Epidermal melanocyte (primary cell): ENCODE measurements at regions not wholly inside any gene's neighbourhood (a gene's known extent, or its start where the extent isn't known, plus 50 kb on each side); places are given as distances from the start of the nearest gene placed in this dataset.
A peak's percentile ranks its signal among the peaks of the same experiment; 100 is the strongest.

Experiments
- DNase-seq: peaks from one replicate; pipeline ENCODE4 v3.0.0; 2011; ENCODE audit warnings: low spot score; ENCODE audit not compliant: insufficient read length

DNA sequence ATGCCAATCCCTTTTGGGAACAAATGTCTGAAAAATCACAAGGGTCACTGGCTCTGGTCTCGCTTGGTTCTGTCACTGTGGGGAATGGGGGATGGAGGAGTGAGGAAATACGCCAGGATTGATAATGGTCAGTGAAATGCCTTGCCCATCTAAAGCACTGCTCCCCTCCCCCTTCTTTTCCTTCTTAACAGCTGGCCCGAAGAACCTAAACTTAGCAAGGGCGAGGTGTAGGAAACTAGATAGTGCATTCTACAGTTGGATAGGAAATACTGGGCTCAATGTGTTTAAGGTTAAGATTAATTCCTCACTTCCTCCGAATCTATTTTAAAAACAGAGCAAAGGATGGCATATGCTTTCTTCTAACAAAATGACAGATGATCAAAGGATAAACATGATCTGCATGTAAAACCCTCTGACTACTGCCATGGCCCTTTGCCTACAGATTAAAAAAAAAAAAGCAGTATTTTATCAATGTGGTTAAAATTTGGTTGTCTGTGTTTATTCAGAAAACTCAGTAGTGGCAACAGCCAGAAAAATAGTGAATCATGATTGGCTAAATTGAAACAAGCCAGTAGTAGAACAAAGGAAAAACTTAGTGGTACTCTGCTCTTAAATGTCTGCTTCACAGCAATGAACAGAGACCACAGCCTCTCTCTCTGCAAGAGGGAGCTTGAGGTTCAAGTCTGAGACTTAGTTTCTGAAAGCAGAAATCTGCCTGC lies 86.1 kb upstream of the VAV3 start:
- DNase-seq, result no peak

DNA sequence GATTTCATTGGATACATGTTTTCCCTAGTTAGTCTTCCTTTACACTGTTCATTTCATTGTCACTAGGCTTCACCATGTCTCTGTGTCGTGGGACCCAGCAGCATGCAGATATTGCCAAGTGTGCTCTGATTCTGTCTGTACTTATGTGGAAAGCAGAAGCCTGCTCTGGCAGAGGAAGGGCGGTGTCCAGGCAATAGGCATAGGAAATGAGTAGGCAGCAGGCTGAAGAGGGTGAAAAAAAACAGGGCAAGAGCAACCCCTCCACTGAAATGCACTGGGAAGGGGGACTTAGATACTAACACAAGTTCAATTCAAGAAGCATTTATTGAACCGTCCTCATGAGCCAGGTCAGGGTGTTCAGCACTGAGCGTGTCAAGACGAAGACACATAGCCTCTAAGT lies 85.2 kb upstream of the VAV3 start:
- DNase-seq, result no peak

DNA sequence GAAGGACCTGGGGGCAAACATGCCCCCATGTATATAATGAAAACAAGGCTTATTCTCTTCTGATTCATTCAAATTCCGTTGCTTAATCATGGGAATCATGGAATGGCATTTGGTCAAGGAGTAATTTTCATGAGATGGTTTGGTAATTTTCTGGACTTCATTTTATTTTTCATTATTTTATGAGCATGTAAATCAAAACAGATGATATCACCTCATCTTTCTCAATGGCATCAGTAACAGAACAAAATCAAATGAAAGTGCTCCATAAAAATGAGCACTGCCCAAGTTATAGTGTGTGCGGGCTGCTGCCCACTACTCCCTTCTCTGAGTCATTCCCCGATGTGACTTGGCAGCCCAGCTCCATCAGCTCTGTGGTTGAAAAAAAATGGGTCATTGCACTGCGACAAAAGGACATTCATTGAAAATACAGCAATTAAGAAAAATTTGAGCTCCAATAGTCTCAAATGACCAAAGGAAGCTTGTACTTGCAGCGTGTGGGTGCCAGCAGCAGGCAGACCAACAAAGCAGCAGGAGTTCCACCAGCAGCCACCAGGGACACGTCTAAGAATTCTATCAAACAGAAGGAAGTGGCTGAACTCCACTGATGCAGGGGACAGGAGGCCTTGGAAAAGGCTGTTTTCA lies 84.3 kb upstream of the VAV3 start:
- peak; percentile 46 for DNase-seq

DNA sequence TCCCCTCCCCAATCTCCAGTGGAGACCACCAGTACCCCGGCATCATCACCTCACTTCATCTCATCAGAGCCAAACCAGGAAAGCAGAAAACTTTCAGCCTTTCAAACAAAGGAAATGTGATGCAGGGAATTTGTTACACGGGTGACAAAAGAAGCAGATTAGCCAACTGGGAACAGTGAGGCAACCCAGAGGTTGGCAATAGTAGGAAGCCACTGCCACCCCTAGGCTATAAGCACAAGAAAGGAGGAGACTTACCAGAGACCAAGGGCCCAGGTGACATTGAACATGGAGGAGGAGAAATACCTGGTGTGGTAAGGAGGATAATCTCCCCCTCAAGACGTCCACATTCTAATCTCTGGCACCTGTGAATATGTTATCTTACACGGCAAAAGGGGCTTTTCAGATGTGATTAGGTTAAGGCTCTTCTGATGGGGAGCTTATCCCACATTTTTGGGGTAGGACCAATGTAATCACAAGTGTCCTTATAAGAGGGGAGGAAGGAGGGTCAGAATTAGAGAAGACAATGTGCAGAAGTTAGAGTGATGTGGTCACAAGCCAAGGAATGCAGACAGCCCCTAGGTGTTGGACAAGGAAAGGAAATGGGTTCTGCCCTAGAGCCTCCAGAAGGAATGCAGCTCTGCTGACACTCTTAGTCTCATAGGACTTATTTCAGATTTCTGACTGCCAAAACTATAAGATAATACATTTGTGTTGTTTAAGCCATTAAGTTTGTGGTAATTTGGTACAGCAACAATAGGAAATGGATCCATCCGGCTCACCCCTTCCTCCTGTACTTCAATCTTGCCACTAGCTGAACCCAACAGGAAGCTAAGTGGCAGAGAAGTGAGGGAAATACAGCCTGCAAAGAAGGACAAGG lies 83.6 kb upstream of the VAV3 start:
- no peak for DNase-seq

DNA sequence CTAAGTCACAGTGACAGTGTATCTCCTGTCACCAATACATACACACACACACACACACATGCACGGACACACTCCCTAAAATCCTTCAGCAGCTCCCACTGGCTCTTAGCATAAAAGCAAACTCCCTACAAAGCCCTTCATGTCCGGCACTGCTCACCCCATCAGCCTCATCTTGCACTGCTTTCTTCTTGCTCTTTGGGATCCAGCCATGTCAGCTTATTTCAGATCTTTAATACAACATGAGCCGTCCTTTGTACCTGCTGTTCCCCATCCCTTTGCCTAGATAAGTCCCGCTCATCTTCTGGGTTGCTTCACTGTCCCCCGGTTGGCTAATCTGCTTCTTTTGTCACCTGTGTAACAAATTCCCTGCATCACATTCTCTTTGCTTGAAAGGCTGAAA lies 82.1 kb upstream of the VAV3 start:
- DNase-seq, result no peak

DNA sequence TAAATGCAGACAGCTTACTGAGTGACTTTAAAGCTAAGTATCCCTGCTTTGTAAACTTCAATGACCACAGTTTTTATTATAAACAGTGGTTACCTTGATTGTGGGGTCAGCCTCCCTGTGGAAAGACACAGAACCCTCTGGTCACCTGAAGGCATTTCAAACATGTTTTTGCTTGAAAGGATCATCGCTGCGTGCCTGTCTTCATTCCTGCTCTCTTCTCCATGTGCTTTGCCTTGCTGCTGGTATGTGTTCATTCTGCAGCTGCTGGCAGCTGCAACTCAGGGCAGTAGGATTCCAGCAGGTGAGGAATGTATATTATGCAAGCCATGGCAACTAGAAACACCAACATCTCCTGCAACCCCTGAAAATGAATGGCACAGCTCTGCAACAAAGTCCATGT lies 81.0 kb upstream of the VAV3 start:
- no peak for DNase-seq

DNA sequence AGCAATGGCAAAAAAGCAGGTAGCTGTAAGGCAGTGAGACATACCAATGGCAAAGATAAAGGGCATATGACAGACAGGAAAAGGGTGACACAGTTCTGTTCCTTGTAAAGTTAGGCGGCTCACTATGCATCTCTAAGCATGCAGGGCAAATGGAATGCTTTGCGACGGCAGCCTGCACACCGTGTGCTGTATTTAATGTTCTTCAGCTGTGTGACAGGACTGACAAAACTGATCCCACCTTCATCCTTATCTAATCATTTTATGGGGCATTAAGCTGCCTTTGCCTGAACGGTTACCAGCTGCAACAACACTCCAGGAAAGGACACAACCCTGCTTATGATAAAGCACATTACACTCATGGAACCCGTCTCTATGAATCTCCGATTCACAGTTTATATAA lies 80.5 kb upstream of the VAV3 start:
- DNase-seq, result no peak

DNA sequence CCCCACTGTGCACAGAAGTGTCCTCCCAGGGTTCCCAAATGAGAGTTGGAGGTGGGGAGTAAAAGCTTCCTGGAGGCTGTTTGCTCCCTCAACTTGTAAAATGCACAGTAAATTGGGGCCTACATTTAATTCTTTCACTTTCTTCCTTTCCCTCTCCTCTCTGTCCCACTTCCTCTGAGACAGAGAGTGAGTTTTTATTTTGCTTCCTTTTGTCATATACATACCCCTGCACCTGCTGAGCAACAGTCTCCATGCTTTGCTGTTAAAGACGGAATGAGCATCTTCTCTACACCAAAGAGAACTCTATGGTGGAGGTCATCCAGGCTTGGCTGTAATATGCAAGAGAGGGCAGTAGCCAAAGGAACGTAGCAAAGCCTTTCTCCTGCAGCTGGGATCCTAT lies 79.3 kb upstream of the VAV3 start:
- DNase-seq, result no peak

DNA sequence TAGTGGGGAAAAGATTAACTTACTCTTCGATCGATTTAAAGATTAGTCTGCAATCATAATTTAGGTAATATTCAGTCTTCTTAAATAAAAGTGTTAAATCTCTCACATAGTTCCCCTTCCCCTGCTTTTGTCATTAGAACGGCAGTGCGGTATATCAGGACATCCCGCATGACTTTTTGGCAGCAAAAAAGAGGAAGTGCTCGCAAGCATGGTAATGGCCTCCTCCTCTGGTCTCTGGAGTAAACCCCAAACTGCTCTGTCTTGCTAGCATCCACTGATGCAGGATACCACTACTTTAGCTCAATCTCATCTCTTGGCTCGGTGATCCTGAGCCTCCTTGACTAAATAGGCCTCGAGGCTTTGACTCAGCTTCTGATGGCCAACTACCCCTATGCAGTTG lies 78.7 kb upstream of the VAV3 start:
- no peak for DNase-seq

DNA sequence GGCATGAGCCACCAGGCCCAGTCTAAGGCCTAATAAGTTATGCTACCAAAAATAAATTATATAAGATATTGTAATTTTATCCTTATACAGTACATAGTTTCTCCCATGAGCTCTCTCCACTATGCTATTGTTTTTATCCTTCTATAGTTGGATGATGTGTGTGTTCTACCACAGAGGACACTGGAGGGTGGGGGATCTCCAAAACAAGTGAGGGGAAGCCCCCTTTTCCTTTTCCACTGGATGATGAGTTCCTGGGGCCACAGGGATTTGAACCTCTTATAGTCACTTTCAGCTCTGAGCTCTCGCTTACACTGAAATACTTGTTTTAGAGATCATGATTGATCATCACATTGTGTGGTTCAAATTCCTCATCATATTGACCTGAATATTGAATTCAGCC lies 77.6 kb upstream of the VAV3 start:
- no peak for DNase-seq

DNA sequence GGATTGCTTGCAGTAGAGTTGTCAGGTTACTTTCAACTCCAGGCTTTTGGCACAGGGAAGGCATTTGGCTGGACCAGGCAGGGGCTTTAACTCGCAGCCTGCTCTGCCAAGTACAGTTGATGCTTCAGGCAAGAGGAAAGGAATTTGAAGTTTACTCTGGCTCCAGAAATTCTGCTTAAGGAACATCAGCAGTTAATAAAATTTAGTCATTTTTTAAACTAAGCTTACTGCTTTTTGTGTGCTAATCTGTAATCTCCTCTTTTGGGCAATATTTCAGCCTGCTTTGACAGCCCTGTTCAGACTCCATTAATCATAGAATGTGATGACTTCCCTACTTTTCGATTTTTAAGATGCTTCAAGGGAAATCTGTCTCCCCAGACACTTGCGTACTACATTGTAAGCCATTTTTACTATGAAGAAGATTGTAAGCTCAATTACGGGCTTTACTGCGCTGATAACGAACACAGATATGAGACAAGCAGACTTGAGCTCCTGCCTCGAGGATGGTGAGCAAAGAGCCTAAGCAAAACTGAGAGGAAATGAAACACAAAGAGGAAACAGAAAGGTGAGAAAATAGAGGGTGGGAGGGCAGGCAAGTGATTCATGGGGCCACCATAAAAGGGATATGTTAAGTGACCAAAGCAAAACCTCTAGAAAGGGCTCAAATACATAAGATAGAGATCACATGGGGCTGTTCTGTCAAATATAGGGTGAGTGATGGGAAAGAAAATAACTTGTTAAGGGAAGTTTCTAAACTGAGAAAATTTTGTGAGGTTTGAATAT lies 76.6 kb upstream of the VAV3 start:
- peak; percentile 29 for DNase-seq

DNA sequence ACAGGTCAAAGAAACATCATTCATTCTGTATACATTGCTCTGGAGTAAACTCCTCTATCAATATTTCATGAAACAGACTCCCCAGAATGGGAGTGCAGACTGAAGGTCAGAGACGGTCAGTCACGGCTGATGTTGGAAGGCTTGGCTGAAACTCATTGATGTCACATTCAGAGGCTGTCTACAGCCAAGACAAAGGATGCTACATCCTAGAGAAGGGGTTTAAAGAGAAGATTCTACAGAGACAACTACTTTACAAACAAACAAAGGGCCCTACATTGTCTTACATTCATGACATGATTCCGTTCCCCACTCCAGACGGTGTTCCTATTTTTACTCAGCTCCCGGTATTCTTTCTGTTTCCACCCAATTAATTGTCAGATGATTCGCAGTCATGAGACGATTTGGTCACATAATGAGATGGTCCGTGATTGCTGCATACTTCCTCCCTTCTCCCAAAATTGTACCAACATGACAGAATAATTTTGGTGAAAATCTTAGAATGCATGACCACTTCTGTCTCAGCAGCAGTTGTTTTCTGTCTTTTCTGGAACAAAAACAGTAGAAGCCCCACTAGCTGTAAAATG lies 73.8 kb upstream of the VAV3 start:
- no peak for DNase-seq

DNA sequence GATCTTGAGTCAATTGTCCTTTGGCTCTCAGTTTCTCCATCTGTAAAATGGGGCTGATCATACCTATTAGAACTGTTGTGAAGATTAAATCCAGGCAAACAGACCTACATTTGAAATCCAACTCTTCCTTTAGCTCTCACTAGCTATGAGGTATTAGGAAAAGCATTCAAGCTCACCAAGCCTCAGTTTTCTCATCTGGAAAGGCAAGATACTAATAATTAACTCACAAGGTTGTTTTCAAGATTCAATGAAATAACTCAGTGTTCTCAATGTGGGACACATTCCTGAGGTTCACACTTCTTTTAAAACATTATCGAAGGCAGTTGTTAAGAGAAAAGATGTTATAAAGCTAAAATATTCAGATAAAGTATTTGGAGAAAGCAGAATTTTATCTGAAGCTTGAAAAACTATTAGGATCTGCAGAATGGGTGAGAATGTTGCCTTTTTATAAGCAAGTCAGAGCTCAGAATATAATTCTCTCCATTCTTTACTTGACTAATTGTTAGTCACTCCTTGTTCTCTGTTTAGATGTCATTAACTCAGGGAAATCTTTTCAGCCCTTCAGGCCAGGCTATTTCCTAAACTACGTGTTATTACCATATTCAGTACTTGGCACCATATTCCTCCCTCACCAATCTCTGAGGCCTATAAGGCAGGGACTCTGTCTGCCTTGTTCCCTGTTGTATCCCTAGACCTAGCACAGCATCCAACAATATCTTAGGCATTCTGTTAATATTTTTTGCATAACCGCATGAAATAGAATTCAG lies 72.0 kb upstream of the VAV3 start:
- no peak for DNase-seq

DNA sequence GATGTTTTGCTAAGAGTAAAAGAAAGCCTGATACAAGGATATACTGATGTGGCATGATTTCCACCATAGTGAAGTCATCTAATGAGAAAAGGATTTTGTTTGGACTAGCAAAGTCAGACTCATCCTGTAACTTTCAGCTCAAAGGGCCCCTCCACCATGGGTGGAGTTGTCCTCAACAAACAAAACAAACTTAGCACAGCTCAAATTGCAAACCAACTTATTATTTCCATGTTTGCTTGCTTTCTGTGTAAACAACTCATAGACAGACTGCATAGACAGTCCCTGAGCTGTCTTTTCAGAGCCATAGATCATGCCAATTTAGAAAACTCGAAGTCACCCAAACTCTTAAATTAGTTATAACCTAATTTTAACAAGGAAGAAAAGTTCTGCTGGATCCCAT lies 69.4 kb upstream of the VAV3 start:
- peak; percentile 14 for DNase-seq

DNA sequence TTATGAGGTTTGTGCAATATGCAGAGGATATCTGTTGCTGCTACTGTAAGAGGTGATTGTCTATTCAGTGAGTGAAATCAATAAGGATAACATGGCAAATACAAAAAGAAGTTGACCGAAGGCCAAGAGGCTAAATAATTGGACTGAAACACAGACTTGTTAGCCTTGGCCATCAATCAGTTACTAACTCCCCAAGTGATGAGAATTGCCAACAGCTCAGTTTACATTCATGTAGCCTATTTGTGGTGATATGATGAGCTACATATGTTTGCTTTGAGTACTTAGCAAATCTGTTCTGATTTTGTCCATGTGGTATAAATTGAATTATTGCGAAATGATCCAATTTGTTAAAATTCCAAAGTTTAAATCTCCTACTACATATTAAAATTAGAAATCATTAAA lies 68.6 kb upstream of the VAV3 start:
- DNase-seq, result no peak

DNA sequence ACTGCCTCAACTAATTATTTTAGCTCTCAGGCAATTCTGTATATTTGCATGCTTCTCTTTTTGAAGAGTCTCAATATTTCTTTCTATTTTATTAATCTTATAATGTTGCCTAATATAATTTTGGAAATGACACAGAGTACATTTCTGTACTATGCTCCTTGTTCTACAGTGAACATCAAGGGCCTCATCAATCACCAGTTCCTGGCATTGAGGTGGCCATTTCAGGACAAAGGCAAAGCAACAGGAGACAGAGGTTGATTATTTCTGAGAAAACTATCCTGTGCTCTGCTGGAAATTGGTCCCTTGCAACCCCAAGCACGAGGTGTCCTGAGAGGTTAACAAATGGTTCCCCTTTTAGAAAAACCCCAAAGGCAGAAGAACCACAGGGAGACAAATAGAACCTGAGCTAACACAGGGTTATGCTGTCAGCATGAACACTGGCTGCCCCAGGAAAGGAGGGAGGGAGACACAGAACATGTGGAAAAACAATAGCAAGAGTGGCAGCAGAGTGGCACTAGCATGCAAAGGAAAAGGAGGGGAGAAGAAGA lies 63.9 kb upstream of the VAV3 start:
- DNase-seq, result no peak

DNA sequence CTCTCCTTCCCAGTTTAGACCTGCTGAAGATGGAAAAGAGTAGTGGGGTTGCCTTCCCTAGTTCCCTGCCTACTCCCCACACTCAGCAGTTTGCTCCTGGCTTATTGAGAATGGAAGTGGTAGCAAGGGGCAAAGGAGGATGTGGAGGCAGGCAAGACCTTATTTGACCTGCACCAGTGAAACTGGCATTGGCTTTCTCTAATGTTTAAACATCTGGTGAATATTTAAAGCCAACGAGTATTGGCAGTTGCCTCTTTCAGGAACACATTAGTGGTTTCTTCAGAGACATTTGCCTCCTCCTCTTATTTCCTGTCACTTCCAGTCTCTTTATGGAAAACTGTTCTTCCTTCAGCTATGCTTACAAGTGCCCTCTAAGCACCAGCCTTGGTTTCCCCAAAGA lies 62.4 kb upstream of the VAV3 start:
- no peak for DNase-seq

DNA sequence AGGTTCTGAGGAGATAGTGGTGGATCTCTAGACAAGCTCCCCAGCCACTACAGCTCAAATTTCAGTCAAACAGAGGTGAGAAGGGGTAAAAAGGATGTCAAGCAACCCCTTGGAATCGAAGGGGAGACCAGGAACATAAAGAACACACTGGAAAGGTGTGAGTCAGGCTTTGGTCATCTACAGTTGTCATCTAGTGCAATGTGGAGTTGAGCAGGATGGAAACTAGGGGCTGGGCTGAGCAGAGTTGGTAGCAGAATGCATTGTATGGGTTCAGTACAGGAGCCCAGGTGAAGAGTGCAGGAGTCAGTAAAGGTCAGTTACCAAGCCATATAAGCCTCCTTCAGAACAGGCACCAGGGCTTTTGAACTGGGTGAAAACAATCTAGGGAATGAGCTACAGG lies 52.7 kb upstream of the VAV3 start:
- no peak for DNase-seq

DNA sequence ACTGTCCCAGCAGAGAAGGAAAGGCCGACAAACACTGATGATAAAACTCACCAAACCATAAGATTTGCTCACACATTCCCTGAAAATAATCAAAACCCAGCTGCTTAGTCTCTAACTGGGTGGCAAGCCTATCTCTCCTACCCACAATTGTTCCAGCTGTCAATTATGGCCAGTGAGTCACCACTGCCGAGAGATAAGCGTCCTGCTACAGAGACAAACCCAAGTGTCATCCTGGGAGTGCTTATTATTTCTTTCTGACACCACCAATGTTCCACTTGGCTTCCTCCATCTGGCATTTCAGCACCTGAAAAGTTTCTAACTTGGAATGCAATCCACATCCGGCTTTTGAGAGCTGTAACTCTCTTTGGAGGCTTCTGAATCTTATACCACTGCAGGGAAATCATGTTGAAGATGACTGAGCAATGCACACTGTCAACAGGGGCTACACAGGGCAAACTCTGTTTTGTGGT lies 51.5 kb upstream of the VAV3 start:
- DNase-seq, result peak; percentile 27
